ENCODE measurements at regions not wholly inside any gene's neighbourhood (a gene's known extent, or its start where the extent isn't known, plus 50 kb on each side); places are given as distances from the start of the nearest gene placed in this dataset.

GRCh38 chr17:71337938-71338337 lies 782.9 kb upstream of the SOX9 start:
- no peak for DNase-seq (ENCODE audit: extremely low read depth, low read depth)

GRCh38 chr17:71338396-71338795 lies 782.4 kb upstream of the SOX9 start:
- DNase-seq (ENCODE audit: extremely low read depth, low read depth), result peak; percentile 9

- DNase-seq (ENCODE audit: extremely low read depth, low read depth), result no peak
Observed at GRCh38 chr17:71339206-71339605, 781.6 kb upstream of the SOX9 start.

GRCh38 chr17:71342737-71343136 lies 778.1 kb upstream of the SOX9 start:
- DNase-seq (ENCODE audit: extremely low read depth, low read depth), result no peak

GRCh38 chr17:71349908-71350600 lies 770.8 kb upstream of the SOX9 start:
- DNase-seq (ENCODE audit: extremely low read depth, low read depth), result no peak

- DNase-seq (ENCODE audit: extremely low read depth, low read depth), result no peak
Observed at GRCh38 chr17:71360301-71360700, 760.5 kb upstream of the SOX9 start.

- no peak for DNase-seq (ENCODE audit: extremely low read depth, low read depth)
Observed at GRCh38 chr17:71361656-71362450, 759.0 kb upstream of the SOX9 start.

- no peak for DNase-seq (ENCODE audit: extremely low read depth, low read depth)
Observed at GRCh38 chr17:71363661-71364060, 757.2 kb upstream of the SOX9 start.

GRCh38 chr17:71371809-71372208 lies 749.0 kb upstream of the SOX9 start:
- DNase-seq (ENCODE audit: extremely low read depth, low read depth), result no peak

- no peak for DNase-seq (ENCODE audit: extremely low read depth, low read depth)
Observed at GRCh38 chr17:71375948-71376347, 744.9 kb upstream of the SOX9 start.

- DNase-seq (ENCODE audit: extremely low read depth, low read depth), result no peak
Observed at GRCh38 chr17:71376933-71377332, 743.9 kb upstream of the SOX9 start.

- no peak for DNase-seq (ENCODE audit: extremely low read depth, low read depth)
Observed at GRCh38 chr17:71378036-71378435, 742.8 kb upstream of the SOX9 start.

GRCh38 chr17:71378741-71379140 lies 742.1 kb upstream of the SOX9 start:
- no peak for DNase-seq (ENCODE audit: extremely low read depth, low read depth)

- DNase-seq (ENCODE audit: extremely low read depth, low read depth), result no peak
Observed at GRCh38 chr17:71379512-71379911, 741.3 kb upstream of the SOX9 start.

- DNase-seq (ENCODE audit: extremely low read depth, low read depth), result no peak
Observed at GRCh38 chr17:71380535-71380934, 740.3 kb upstream of the SOX9 start.

- no peak for DNase-seq (ENCODE audit: extremely low read depth, low read depth)
Observed at GRCh38 chr17:71380936-71381335, 739.9 kb upstream of the SOX9 start.

GRCh38 chr17:71383091-71383490 lies 737.7 kb upstream of the SOX9 start:
- DNase-seq (ENCODE audit: extremely low read depth, low read depth), result no peak

GRCh38 chr17:71387456-71387855 lies 733.4 kb upstream of the SOX9 start:
- no peak for DNase-seq (ENCODE audit: extremely low read depth, low read depth)

GRCh38 chr17:71392715-71393567 lies 727.9 kb upstream of the SOX9 start:
- no peak for DNase-seq (ENCODE audit: extremely low read depth, low read depth)

- DNase-seq (ENCODE audit: extremely low read depth, low read depth), result no peak
Observed at GRCh38 chr17:71395901-71396300, 724.9 kb upstream of the SOX9 start.

GRCh38 chr17:71396711-71397110 lies 724.1 kb upstream of the SOX9 start:
- DNase-seq (ENCODE audit: extremely low read depth, low read depth), result no peak
